NK-92 treated with Interleukin-12 subunit alpha and Interleukin-12 subunit beta, amount 100 ng/mL, for 24 hours (cell line): ENCODE measurements at regions not wholly inside any gene's neighbourhood (a gene's known extent, or its start where the extent isn't known, plus 50 kb on each side); places are given as distances from the start of the nearest gene placed in this dataset.
A peak's percentile ranks its signal among the peaks of the same experiment; 100 is the strongest.

Experiments used
- DNase-seq: peaks from one replicate; lab custom pipeline; 2025; lab: John Stamatoyannopoulos, UW

DNA sequence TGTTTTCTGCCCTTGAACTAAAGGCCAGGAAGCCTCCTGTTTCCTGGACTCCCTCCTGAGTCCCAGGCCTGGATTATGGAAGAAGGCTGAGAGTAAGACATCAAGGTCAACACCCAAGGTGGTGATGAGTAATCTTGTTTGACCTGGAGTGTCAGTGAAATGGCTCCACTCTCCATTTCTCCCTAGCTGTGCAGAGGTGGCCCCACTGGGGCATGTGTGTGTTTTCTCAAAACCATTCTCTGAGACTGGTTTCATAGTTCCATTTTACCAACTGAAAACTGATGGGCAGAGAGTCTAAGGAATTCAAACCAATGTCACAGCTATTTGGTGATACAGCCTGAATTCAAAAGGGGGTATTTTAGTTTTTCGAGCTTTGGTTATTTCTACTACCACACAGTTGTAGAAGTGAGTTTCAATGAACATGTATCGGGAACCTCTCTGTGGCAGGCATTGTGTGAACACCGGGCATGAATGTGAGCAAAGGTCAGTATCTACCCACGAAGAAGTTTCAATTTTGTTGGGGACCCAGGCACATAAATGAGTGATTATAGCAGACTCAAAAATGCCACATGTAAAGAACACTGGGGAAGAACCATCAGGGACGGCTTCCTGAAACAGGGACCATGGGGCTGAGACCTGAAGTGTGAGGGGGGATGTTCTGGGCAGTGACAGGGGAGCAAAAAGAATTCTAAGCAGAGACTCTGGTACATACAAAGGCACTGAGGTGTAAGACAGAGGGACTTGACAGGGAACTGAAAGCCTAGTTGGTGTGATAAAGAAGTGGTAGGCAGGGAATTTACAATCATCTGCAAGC, 269.6 kb upstream of the KLF4 start:
- no peak for DNase-seq

DNA sequence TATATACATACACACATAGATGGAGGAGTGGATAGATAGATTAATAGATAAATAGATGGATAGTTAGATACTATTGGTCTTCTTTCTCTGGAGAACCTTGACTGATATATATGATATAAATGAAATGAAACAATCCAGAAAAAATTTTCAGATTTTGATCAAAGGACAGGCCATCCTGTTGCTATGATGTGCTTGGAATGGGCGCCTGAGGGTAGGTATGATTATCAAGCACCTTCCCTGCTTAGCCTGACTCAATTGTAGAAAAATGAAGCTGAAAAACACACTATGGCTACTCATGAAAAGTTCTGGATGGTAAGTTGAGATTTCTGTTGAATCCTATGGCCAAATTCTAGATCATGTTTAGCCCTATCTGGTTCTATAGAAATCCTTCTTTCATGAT, 266.5 kb upstream of the KLF4 start:
- DNase-seq = no peak

DNA sequence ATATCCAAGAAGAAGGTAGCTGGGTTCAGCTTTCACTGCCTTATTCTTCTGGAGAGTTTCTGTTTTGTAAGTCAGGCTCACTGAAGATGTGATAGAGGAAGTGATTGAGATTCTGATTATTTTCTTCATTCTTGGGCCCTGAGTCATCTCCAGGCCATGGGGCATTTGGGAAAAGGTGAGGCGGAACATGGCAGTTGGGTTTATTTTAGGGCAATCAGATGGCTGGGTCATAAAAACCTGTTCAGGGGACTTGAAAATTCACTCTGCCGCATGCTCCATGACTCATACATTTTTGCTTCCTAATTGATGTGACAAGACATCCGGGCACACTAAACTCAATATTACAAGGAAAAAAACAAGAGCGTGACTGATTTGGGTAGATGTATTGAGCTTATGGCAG, 265.7 kb upstream of the KLF4 start:
- no peak for DNase-seq

DNA sequence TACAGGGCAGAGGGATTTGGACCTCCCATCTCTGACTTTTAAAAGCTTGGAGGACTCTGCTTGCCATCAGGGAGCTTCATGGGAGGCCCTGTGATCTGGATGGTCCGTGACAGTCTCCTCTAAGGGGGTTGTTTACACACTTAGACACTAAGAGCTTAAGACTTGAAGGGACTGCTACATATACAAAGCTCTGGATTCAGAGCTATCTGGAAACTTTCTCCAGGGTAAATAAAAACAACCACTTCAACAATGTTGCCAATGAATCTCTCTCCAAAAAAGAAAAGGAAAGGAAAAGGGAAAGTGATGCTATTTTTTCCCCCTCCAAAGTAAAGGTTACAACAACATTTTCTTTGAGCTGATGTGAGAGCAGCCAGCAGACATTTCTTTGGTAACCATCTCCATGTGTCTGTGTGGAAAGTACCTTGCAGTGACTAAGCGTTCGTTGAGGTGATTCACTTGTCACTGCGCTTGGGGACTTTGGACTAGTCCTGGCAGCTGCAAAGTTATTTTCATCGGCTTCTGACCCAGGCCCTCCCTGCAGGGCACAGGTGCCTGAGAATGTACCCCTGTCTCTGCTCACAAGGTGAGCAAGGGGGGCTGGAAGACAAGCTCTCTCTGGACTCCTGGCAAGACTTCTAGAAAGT, 262.1 kb upstream of the KLF4 start:
- peak; percentile 21 for DNase-seq

DNA sequence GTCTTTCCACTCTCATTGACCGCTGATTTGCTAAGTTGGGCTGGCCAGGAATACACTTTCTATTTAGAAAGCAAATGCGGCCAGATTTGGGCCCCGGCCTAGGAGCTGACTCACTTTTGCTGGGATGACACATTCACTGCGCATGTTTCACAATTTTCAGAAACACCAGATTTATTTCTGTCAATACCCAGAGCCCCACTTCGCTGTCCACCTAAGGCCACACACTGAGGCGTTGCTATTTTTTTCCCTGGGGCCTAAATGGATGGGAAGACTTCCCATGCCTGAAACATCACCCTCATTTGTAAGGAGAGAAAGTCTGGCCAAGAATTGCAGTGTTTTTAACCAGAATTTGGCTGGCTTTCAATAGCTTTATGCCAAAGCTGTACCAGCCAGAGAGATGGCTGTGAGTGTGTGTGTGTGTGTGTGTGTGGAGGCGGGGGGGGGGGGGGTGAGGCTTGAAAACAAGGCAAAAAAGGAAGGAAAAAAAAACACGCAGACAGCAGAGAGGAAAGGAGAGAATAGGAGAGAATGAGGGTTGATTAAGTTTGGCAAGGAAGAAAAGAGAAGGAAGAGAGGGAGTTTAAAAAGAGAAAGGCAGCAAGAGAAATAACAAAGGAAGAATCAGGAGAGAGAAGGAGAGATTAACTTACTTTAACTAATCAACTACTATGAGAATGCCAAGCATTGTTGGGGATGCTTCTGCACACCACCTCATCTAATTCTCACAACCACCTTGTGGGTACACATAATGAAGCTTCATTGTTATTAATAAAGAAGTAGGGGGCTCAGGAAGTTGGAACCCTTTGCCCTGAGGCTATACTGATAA, 261.4 kb upstream of the KLF4 start:
- peak; percentile 22 for DNase-seq

DNA sequence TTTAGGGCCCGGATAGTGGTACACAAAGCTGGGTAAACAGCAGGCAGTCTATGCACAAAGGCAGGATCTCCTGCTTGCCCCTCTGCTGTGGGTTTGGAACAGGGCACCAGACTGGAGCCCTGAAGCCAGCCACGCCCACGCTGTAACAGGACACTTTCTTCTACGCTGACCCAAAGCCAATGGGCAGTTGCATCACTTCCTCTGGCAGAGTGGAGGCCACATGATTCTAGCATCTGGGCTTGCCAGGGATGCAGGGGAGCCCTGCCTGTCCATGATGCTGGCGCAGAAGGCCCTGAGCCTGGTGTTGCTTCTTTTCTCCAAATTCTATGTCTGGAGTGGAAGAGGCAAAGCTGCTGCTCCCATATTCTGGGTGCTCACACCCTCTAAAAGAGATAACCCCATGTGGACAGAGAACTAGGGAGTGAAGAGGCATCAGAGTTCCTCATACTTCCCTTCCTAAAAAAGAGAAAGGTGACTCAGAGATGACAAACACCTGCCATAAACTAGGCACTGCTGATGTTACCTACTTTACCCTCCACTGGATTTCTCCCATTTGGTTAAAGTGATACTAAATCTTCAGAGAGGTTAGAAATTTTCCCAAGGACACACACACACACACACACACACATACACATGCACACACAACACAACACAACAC, 260.3 kb upstream of the KLF4 start:
- DNase-seq = no peak

DNA sequence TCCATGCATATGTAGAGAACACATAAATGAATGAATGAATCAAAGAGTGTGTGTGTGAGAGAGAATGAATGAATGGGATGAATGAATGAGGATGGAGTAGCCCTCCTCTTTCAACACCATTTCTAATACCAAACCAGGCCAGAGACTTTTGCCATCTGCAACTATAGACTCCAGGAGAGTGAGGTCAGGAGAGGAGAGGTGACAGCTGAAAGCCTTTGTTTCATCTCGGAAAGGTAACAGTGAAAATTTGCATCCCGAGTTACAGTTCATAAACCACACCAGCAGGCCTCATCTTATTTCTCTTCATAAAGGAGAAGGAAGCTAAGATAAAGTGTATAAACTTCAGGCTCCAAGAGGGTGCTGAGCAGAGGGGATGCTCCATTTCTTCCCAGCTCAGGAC, 255.3 kb upstream of the KLF4 start:
- DNase-seq = no peak

DNA sequence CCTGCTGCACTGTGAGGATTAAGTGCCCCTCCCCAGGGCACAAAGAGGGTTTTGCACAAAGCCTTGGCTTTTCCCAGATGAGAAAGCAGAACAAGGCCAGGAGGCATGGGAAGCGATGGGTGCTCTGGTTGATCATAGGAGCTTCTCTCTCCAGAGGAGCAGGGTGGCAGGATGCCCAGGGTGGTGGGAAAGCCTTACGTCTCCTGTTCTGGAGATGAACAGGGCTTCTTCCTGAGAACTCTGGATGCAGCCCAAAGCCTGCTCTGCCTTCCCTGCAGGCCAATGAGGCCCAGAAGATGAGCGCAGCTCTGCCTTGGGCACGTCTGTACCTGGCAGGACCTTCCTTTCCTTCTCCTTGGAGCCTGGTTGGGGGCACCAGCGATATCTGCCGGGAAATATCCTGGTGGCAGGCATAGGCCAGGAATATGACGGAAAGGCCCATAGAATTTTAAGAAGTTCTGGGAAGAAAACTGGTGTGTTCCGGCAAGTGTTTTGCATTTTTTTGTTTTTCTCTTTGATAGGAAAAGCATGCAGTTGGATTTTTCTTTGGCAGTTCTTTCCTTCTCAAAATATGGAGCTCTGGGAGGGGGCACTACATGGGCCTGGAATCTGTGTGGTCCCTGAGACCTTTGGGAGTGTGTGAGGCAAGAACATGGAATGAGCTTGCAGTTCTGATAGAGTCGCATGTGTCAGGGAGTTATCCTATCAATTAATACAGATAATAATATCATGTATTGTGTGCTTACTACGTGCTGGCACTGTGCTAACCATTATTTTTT, 253.2 kb upstream of the KLF4 start:
- DNase-seq = no peak

DNA sequence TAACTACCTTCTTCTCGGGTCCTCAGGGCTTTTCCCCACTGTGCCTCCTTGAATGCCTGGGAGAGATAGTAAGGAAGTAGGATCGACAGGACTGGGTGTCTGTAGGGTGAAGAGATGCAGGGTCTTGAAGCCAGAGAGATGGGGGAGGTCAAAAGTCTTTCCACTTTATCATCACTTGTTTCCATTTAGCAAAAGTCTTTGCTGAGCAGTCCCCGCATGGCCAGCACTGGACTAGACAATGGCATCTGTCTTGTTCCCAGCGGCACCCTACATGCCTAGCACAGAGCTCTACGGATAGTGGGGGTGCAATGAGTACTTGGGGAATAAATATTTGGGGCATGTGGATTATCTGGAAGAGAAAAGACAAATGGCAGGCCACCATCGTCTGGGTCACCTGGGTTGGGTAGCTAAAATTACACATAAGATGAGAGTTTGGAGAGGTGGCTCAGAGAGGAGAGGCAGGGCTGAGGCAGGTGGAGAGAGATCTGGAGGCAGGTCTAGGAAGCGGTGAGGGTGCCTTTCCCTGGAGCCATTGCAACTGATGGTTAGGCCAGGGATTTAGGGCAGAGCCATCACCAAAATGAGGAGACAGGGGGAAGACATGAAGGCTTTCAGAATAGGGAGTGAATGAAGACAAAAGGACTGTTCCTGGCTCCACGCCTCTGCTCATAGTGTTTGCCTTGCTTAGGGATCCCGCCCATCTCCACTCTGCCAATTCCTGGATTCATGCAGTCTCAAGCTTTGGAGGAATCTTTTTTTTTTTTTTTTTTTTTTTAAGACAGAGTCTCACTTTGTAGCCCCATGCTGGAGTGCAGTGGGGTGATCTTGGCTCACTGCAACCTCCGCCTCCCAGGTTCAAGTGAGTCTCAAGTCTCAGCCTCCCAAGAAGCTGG, 250.8 kb upstream of the KLF4 start:
- no peak for DNase-seq

DNA sequence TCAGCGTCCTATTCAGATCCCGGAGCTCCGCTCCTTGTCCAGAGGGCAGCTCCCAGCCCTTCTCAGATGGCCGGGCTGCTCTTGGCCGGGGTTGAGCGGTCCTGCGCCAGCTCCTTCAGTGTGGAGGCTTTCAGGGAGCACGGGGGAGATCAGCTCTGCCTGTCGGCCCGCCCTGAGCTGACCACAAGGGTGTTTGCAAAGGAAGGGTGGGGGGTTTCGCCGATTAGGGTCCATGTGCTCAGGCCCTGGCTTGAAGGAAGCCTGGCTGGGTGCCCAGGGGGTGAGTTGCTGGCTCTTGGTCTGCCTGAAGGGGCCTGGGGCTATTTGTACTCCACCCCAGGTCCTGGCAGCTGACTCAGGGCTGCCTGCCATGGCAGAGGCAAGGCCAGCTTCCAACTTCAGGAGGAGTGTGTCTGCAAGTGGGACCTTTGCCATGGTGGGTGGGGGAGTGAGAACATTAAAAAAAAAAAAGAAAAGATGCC, 250.1 kb upstream of the KLF4 start:
- DNase-seq = no peak

DNA sequence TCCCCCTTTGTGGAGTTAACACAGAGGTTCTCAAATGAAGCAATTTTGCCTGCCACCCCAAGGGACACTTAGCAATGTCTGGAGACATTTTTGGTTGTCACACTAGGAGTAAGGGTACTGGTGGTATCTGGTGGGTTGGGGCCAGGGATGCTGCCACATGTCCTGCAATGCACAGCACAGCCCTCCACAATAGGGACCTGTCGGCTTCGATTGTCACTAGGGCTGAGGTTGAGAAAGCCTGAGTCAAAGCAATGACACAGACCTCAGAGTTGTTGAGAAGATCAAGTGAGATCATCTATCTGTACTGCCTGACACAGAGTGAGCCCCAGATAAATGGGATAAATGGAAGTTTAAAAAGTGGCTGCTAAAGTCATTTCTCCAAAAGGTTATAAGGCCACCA, 249.2 kb upstream of the KLF4 start:
- no peak for DNase-seq

DNA sequence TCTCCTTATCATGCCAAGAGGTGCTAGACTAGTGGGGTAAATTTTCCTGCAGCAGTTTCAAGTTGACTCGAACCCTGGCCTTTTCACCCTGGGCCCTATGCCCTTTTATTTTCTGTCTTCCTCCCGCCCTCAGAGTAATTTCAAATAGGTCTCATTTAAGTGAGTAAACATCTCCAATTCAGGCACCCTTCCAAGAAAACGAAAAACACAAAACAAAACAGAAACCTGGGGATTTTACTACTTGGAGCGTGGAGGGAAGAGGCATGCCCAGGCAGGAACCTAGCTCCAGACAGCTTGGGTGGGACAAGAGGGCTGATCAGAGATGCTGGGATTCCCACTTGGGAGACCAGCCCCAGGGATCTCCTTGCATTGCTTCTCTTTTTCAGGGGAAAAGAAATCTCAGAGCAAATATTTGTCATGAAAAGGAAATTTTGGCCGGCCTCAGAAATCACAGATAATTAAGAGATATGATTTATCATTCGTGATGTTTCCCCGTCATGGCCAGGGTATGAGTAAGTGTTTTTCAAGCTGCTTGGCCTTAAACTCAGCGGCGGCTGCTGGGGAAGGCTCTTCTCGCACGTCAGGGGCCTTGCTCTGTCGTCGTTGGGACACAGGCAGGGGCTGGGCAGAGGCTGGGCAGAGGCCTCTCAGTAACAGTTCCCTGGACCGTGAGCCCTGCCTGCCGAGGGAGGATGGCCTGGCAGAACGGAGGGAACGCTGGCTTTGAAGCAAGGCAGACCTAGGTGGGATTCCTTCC, 248.6 kb upstream of the KLF4 start:
- DNase-seq = no peak

DNA sequence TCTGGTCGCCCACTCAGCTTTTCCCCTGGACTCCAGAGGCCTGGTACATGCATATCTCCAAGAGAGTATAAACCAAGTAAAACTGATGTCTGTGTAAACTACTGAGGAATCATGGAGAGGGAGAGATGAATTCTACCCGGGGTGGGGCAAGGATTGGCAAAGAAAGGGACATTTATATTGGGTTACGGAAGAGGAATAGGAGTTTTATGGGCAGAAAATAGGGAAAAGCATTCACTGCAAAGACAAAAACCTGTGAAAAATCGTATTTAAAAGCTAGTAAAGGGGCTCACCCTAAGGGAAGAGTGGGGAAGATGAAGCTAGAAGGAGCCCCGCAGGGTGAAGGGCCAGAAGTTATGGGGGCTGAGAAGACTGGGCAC, 248.0 kb upstream of the KLF4 start:
- no peak for DNase-seq

DNA sequence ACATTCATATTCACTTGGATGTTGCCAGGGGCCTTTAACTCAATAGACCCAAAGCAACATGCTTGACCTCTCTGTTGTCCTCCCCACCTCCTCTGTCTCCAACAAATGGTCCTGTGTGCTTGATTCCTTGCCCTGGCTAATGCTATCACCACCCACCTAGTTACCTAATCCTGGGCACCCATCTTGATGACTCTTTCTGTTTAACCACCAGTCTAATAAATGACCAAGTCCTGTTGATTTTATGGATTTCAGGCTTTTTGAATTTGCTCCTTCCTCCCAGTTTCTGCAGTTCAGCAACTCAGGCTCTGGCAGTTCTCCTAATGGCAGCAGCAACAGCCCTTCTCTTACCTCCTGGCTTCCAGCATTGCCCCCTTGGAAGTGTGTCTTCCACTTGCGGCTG, 246.3 kb upstream of the KLF4 start:
- no peak for DNase-seq

DNA sequence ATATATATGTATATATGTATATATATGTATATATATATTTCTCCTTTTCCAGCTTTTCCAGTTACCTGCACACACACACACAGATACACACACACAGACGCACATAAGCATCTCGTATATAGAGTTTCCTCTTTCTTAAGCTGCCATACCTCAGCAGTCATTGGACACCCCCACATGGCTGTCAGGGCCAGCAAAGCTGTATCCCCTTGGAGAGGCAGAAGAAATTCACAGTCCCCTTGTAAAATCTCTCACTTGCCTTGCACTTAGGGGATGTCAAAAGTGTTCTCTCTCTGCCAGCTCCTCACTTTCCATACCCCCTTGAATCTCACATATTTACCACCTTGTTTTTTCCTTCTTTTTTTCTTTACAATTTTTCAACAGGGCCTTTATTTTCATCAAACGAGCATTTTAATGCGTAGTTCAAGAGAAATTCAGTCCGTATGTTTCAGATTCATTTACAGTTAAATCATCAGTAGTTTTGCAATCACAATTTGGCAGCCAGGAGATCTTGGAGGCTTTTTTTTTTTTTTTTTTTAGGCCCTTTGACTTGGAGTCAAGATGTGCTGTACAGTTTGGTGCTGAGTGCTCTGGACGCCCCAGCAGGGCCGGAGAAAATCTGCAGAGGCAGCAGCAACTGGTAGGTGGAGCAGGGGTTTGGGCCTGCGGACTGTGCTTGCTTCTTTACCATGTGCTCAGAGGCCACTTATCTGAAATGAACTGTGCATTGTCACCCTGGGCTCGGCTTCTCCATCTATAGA, 244.9 kb upstream of the KLF4 start:
- no peak for DNase-seq

DNA sequence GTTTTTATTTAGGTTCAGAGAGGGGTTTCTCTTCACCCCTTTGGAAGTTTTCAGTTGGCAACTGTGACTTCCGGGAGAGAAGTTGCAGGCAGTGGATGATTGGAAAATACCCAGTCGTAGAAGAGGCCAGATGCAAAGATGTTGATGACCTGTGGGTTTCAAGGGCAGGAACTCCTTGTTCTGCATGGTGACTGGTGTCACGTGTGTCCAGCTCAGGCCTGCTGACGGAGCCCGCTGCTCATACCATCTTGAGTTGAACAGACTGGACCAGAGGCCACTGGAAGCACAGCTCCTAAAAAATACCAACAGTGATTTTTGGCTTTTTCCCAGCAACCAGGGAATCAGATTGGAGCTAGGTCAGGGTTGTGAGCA, 243.9 kb upstream of the KLF4 start:
- DNase-seq = no peak

DNA sequence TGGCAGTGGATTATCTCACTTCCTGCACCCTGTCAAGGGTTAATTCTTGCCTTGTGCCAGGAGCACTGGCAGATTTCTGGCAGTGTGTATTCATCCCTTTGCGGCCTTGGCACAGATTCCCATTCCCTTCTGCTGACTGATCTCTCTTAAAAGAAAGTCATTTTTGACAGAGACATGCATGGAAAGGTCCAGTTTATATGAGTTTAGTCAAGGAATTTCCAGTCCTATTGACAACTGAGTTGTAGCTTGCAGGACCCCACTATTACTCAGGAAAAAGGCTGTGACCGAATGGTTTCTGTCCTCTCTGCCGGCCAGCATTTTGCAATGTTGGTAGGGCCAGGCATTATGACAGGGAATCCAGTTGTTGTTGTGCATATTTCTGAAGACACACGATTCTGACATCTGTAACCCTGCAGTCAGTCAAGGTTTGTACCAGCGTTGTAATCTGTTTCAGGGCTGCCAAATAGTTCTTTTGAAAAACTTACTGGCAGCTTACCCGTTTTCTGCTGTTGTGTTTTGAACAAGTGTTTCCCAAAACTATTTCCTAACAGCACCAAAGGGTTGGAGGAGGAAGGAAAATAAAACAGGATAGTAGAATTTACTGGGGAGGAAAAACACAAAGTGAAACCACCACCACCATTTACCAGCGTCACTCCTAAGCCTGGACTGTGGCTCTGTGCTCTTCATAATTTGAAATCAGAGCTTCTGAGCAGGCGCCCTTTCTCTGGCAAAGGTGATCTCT, 243.4 kb upstream of the KLF4 start:
- DNase-seq = no peak

DNA sequence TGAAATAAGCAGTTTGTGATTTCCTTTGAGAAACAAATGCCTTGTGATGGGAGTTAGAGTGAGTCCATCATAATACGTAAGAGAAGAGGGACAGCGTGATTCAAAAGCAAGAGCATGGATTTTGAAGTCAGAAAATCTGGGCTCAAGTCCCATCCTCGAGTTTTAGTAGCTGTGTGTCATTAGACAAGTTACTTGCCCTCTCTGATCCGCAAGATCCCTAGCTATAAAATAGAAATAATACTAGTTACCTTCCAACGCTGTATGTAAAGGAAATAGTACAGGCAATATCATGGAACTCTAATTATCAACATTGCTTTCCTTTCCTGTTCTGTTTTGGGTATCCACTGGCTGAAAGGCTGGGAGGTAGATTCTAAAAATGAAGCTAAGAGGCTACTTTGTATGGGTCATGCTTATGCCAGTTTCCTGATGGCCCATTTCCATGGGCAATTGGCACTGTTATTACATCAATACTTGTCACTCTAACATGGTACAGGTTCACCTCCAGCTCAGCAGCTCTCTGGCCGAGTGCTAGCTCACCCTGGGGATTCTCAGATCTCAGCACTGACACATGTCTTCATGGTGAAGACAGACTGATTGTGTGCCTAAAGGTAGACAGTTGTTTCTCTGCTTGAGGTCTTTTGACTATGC, 241.7 kb upstream of the KLF4 start:
- DNase-seq = no peak
